Loucy (cell line): ENCODE measurements at regions not wholly inside any gene's neighbourhood (a gene's known extent, or its start where the extent isn't known, plus 50 kb on each side); places are given as distances from the start of the nearest gene placed in this dataset.

Experiments used
- CTCF ChIP-seq: fragments of 200-600 bp; sonication (generic); conservative IDR thresholded peaks from 2 replicates; pipeline ENCODE4 v1.5.1; 2014; ENCODE audit warnings: mild to moderate bottlenecking, antibody characterized with exemption, low read length
- EZH2phosphoT487 ChIP-seq: fragments of 200-600 bp; IDR thresholded peaks from 2 replicates; pipeline ENCODE4 v1.6.1; 2018; ENCODE audit warnings: antibody characterized with exemption, mild to moderate bottlenecking, moderate library complexity, borderline replicate concordance

- TF ChIP-seq CTCF (no peak), EZH2phosphoT487 (no peak)
These were observed 408.4 kb upstream of the EMCN start for GRCh38 chr4:100926039-100926717.
